T-cell (primary cell): ENCODE measurements at regions not wholly inside any gene's neighbourhood (a gene's known extent, or its start where the extent isn't known, plus 50 kb on each side); places are given as distances from the start of the nearest gene placed in this dataset.

Source experiments
- ATAC-seq, 4 experiments: fragments of 200-7000 bp in 3 of 4; fragments of 150-1000 bp in 1 of 4; cut with Tn5 transposase; replicated peaks in 1 of 4; 1 replicate in 3 of 4; 2 replicates in 1 of 4; pipeline ENCODE4 v1.10.0; 2021; ENCODE audit warnings: moderate library complexity in 3 of 4, mild to moderate bottlenecking in 2 of 4, moderate number of reproducible peaks in 1 of 4
- CTCF ChIA-PET, 2 donors: fragments of 300-600 bp; sonication (Branson Sonifier 250); formaldehyde crosslinking; loops; one replicate each; lab custom pipeline; 2022; ENCODE audit warnings: antibody characterized with exemption in 2 of 2; lab: Charles Lee
- POLR2A ChIA-PET, 2 donors: fragments of 300-600 bp; sonication (Branson Sonifier 250); formaldehyde crosslinking; loops; one replicate each; lab custom pipeline; 2022; ENCODE audit warnings: antibody characterized with exemption in 2 of 2; lab: Charles Lee
- DNase-seq, 35 experiments: peaks; one replicate each; pipeline versions ENCODE4 v3.0.0 to v3.0.0-alpha.2; 2013 to 2023
- H3K27ac ChIP-seq: one replicate; pipeline ENCODE4 v1.5.1; 2013; ENCODE audit warnings: low read length
- H3K27me3 ChIP-seq, 2 experiments: replicated peaks in 1 of 2; 1 replicate in 1 of 2; 2 replicates in 1 of 2; pipeline versions ENCODE4 v1.6.1 to v1.7.0; 2013; ENCODE audit warnings: low read length in 1 of 2, mixed read lengths in 1 of 2; ENCODE audit not compliant: control insufficient read depth in 2 of 2, insufficient read depth in 2 of 2; ENCODE audit errors: extremely low read depth in 1 of 2
- H3K36me3 ChIP-seq, 2 donors: 1 replicate in 1 of 2; 2 replicates in 1 of 2; pipeline versions ENCODE4 v1.6.1 to v1.7.0; 2013; ENCODE audit warnings: low read length in 1 of 2; ENCODE audit not compliant: control insufficient read depth in 2 of 2, insufficient read depth in 1 of 2; ENCODE audit errors: extremely low read depth in 1 of 2
- H3K4me1 ChIP-seq, 2 experiments: 1 replicate in 1 of 2; 2 replicates in 1 of 2; pipeline versions ENCODE4 v1.6.1 to v1.7.0; 2013; ENCODE audit warnings: low read length in 2 of 2, mixed read lengths in 1 of 2; ENCODE audit not compliant: insufficient read depth in 2 of 2, control insufficient read depth in 1 of 2; ENCODE audit errors: extremely low read depth in 1 of 2
- H3K4me3 ChIP-seq, 2 donors: 1 replicate in 1 of 2; 2 replicates in 1 of 2; pipeline versions ENCODE4 v1.5.1 to v1.7.0; 2013; ENCODE audit warnings: mild to moderate bottlenecking in 2 of 2, low read length in 1 of 2, moderate library complexity in 1 of 2; ENCODE audit not compliant: control insufficient read depth in 1 of 2; ENCODE audit errors: extremely low read depth in 1 of 2
- H3K9me3 ChIP-seq: 2 replicates; pipeline ENCODE4 v1.7.0; 2013
- H3K27ac Mint-ChIP-seq, 2 donors: one replicate each; pipeline ENCODE4 v1.8.0; 2020 to 2021; ENCODE audit warnings: mild to moderate bottlenecking in 2 of 2, mixed read lengths in 2 of 2
- H3K27me3 Mint-ChIP-seq, 2 donors: one replicate each; pipeline ENCODE4 v1.8.0; 2021 to 2022; ENCODE audit warnings: mixed read lengths in 2 of 2
- H3K36me3 Mint-ChIP-seq: one replicate; pipeline ENCODE4 v1.8.0; 2021; ENCODE audit warnings: mixed read lengths
- H3K4me1 Mint-ChIP-seq, 3 donors: one replicate each; pipeline ENCODE4 v1.8.0; 2020 to 2022; ENCODE audit warnings: mixed read lengths in 3 of 3, mild to moderate bottlenecking in 1 of 3
- H3K4me3 Mint-ChIP-seq, 3 donors: one replicate each; pipeline ENCODE4 v1.8.0; 2020 to 2022; ENCODE audit warnings: mild to moderate bottlenecking in 3 of 3, mixed read lengths in 3 of 3, moderate library complexity in 3 of 3
- H3K9me3 Mint-ChIP-seq, 3 donors: one replicate each; pipeline ENCODE4 v1.8.0; 2020 to 2022; ENCODE audit warnings: mixed read lengths in 3 of 3
- WGBS: methylation state at CpG from one replicate; pipeline ENCODE4 v1.1.5; 2013; ENCODE audit warnings: missing lambda C conversion rate; ENCODE audit not compliant: insufficient coverage; 5-methylcytosine and 5-hydroxymethylcytosine counted together

DNA sequence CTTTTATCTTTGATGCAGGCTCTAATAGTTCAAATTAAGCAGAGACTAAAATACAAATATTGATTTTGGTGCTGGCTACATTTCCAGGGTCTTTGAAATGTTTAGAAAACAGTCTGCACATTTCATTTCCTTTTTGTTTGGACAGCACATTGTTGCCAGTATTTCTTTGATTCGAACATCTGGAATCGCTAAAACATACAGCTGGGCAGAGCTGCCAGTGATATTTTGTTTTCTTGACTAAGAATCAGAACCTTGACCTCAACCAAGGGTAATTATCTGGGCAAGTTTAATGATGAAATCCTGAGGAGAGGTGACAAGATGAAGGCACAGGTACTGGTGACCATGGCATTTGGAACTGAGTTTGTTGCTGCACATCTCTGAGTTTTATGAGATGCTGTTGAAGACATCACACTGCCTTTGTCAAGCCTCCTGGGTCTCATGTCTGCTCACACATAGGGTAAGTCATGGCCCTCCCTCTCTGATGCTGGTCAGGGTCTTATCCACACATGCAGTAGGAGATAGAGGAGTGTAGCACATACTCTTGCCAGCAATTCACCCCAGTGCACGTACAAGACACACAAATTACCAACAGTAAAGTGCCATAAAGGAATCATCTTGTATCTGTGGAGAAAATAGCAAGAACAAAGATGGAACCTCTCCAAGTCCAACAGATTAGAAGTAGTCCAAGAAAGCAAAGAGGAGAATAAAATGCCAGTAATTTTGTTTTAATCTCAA is 391.9 kb downstream of the RND3 start:
- H3K9me3 Mint-ChIP-seq, result peaks cover 0 to 3% (median 0%) of the 10 kb centered on the region in 3 donors
- Histone ChIP-seq H3K9me3 (no peaks in the 10 kb centered on the region), H3K27me3 (no peaks in the 10 kb centered on the region), H3K27ac (no peak overlapping the region), H3K4me1 (no peaks in the 10 kb centered on the region), H3K4me3 (no peak overlapping the region), H3K36me3 (no peaks in the 10 kb centered on the region)
- no peak for DNase-seq
- WGBS, result 94% methylated on average over 2 of the region's 3 CpGs
- no peaks in the 10 kb centered on the region for H3K4me1 Mint-ChIP-seq
- no peak overlapping the region for H3K27ac Mint-ChIP-seq
- no peak for ATAC-seq
- no peaks in the 10 kb centered on the region for H3K27me3 Mint-ChIP-seq
- H3K36me3 Mint-ChIP-seq, result no peaks in the 10 kb centered on the region
- CTCF ChIA-PET, result no interaction called here
- POLR2A ChIA-PET, result no interaction called here
- no peak overlapping the region for H3K4me3 Mint-ChIP-seq

DNA sequence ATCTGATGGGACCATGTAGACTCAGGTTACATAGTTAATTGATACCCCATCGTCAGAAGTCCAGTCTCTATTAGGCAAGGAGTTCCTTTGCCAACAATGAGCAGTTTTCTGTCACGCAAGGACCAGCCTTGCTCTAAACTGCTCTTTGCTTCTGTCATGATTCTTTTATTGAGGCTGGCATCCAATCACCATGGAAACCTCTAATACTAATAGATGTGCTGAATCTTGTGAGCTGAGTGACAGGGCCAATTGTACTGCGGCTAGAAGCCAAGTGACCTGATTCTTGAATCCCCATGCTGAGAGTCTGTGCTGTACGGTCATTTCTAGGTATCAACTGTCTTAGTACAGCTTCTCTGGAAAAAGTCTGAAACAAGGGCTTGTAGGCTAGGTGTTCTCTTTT is 395.6 kb downstream of the RND3 start:
- Histone ChIP-seq H3K27me3 (no peaks in the 10 kb centered on the region), H3K27ac (no peak overlapping the region), H3K4me1 (no peaks in the 10 kb centered on the region), H3K9me3 (no peaks in the 10 kb centered on the region), H3K36me3 (no peaks in the 10 kb centered on the region), H3K4me3 (no peak overlapping the region)
- H3K27ac Mint-ChIP-seq, result no peak overlapping the region
- no peaks in the 10 kb centered on the region for H3K4me1 Mint-ChIP-seq
- WGBS, result 57% methylated on average over 1 of the region's 4 CpGs
- H3K27me3 Mint-ChIP-seq, result no peaks in the 10 kb centered on the region
- ATAC-seq (no peak), DNase-seq (no peak)
- no peaks in the 10 kb centered on the region for H3K9me3 Mint-ChIP-seq
- H3K36me3 Mint-ChIP-seq, result no peaks in the 10 kb centered on the region
- POLR2A ChIA-PET, result no interaction called here
- CTCF ChIA-PET, result no interaction called here
- no peak overlapping the region for H3K4me3 Mint-ChIP-seq

DNA sequence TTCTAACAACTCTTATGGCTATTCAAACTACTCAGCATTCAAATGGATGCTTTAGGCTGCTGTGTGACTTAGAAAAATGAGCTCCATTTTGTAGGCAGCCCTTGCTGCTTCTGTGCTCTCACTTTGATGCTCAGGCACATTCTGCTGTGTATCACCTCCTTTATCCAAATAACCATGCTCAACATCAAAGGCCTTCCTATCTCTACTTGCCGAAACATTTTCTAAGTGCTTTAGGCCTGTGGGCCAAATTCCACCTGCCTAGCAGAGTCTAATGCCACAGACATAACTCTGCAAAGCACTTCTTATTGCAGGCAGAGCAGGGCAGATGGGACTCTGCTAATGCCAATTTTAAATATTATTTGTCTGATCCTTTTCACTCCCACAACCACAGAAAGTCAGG is 397.4 kb downstream of the RND3 start:
- WGBS, result 100% methylated on average over 1 of the region's 1 CpG
- POLR2A ChIA-PET, result no interaction called here
- no peaks in the 10 kb centered on the region for H3K4me1 Mint-ChIP-seq

DNA sequence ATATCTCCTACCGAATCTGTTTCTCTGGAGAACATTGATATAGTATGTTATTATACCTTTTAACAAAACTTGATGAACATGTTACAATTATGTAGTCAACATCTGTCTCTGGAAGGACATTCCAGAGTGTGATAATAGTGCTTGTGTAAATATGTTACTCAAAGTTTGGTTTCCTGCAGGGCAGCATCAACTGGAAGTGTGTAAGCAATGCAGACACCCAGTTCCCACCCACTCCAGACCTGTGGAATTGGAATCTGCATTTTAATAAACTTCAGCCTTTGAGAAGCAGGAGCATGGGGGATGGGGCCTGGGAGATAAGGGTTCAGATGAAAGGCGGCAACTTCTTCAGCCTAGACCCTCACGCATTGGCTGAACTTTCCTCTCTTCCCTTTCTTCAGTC is 398.9 kb downstream of the RND3 start:
- DNase-seq (no peak), ATAC-seq (no peak)
- Mint-ChIP-seq H3K27ac (no peak overlapping the region), H3K36me3 (no peaks in the 10 kb centered on the region), H3K4me1 (no peaks in the 10 kb centered on the region), H3K4me3 (no peak overlapping the region), H3K9me3 (peaks cover 0 to 4% (median 0%) of the 10 kb centered on the region in 3 donors), H3K27me3 (no peaks in the 10 kb centered on the region)
- POLR2A ChIA-PET, result no interaction called here
- CTCF ChIA-PET, result no interaction called here
- Histone ChIP-seq H3K4me1 (no peaks in the 10 kb centered on the region), H3K27me3 (no peaks in the 10 kb centered on the region), H3K27ac (no peak overlapping the region), H3K4me3 (no peak overlapping the region), H3K9me3 (no peaks in the 10 kb centered on the region), H3K36me3 (no peaks in the 10 kb centered on the region)
- 100% methylated on average over 2 of the region's 3 CpGs for WGBS

More for the DNA sequence above, 397.4 kb downstream of the RND3 start:
- DNase-seq (no peak), ATAC-seq (no peak)
- Mint-ChIP-seq H3K27ac (no peak overlapping the region), H3K27me3 (no peaks in the 10 kb centered on the region), H3K4me3 (no peak overlapping the region), H3K9me3 (no peaks in the 10 kb centered on the region), H3K36me3 (no peaks in the 10 kb centered on the region)
- CTCF ChIA-PET, result no interaction called here
- Histone ChIP-seq H3K27ac (no peak overlapping the region), H3K36me3 (no peaks in the 10 kb centered on the region), H3K9me3 (no peaks in the 10 kb centered on the region), H3K4me3 (no peak overlapping the region), H3K4me1 (no peaks in the 10 kb centered on the region), H3K27me3 (no peaks in the 10 kb centered on the region)

DNA sequence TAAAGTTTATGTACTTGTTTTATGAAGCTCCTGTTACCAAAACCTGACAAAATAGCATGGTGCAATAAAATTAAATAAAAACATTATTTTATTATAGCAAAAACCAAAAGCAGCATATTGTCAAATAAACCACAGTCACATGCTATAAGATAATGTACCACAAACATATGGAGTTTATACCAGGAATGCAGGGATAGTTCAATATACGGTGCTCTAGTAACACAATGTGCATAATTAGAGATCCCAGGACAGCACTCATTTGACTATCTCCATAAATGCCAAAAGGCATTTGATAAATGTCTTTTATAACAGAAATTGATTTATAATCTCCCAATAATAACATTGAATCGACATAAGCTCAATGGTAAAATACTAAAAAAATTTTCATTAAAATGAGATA is 402.0 kb downstream of the RND3 start:
- WGBS, result no CpG with 5 or more reads among the region's 2 CpGs
- POLR2A ChIA-PET, result no interaction called here
- H3K4me1 ChIP-seq, result no peaks in the 10 kb centered on the region
- Mint-ChIP-seq H3K4me1 (no peaks in the 10 kb centered on the region), H3K36me3 (no peaks in the 10 kb centered on the region), H3K9me3 (peaks cover 4 to 12% (median 9%) of the 10 kb centered on the region in 3 donors), H3K27ac (no peak overlapping the region), H3K4me3 (no peak overlapping the region), H3K27me3 (no peaks in the 10 kb centered on the region)
- H3K27me3 ChIP-seq, result no peaks in the 10 kb centered on the region
- no peak overlapping the region for H3K4me3 ChIP-seq
- no peaks in the 10 kb centered on the region for H3K9me3 ChIP-seq
- ATAC-seq (no peak), DNase-seq (no peak)
- H3K27ac ChIP-seq, result no peak overlapping the region
- CTCF ChIA-PET, result no interaction called here
- no peaks in the 10 kb centered on the region for H3K36me3 ChIP-seq

DNA sequence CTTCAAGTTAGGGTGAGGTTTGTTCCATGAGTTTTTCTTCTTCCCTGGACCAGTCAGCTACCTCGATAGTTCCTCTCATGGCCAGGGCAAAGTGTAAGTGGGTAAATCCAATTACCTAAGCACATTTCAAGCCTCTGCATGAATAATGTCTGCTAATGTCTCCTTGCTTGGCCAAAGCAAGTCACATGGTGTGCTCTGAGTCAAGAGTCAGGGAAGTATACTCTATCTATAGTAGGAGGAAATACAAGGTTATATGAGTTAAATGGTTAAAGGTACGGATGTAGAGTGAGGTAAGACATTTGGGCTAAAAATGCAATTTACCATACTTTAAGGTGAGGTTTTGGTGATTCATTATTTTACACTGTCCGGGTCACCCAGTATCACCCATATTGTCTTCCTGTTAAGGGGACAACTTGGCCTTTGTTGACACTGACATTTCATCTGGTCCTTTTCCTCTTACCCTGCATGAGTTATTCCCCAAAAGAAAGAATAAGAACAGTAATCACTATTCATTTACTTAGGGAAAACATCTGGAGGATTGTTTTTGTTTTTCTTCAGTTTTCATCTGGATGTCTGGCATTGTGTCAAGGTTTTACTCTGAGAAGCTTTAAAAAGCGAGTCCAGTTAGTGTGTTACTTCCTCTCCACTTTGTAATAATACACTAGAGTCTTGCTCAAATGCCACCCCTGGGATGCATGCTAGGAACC is 405.5 kb downstream of the RND3 start:
- Histone ChIP-seq H3K36me3 (no peaks in the 10 kb centered on the region), H3K4me3 (no peak overlapping the region), H3K9me3 (no peaks in the 10 kb centered on the region), H3K27me3 (no peaks in the 10 kb centered on the region), H3K4me1 (no peaks in the 10 kb centered on the region), H3K27ac (no peak overlapping the region)
- ATAC-seq, result no peak
- Mint-ChIP-seq H3K9me3 (peaks cover 5 to 21% (median 9%) of the 10 kb centered on the region in 3 donors), H3K4me1 (no peaks in the 10 kb centered on the region), H3K27me3 (no peaks in the 10 kb centered on the region), H3K36me3 (no peaks in the 10 kb centered on the region), H3K27ac (no peak overlapping the region), H3K4me3 (no peak overlapping the region)
- CTCF ChIA-PET, result no interaction called here
- WGBS, result no CpG with 5 or more reads among the region's 4 CpGs
- POLR2A ChIA-PET, result no interaction called here
- no peak for DNase-seq
